H9 (cell line): ENCODE measurements at regions not wholly inside any gene's neighbourhood (a gene's known extent, or its start where the extent isn't known, plus 50 kb on each side); places are given as distances from the start of the nearest gene placed in this dataset.

Source experiments
- DNase-seq: peaks from one replicate; pipeline ENCODE4 v3.0.0-alpha.2; 2017
- H2AFZ ChIP-seq: one replicate; pipeline ENCODE4 v1.6.1; 2013; ENCODE audit warnings: mild to moderate bottlenecking, low read length, control low read depth, moderate library complexity
- H2AK5ac ChIP-seq: 2 replicates; pipeline ENCODE4 v1.6.1; 2013; ENCODE audit warnings: low read length, control low read depth, mixed read lengths; ENCODE audit not compliant: insufficient read length
- H2BK120ac ChIP-seq: one replicate; pipeline ENCODE4 v1.6.1; 2013; ENCODE audit warnings: low read depth, mild to moderate bottlenecking, low read length, control low read depth, inconsistent platforms; ENCODE audit not compliant: poor library complexity, severe bottlenecking
- H2BK12ac ChIP-seq: 2 replicates; pipeline ENCODE4 v1.6.1; 2013; ENCODE audit warnings: low read length, control low read depth, mixed read lengths, low read depth; ENCODE audit not compliant: insufficient read length
- H2BK15ac ChIP-seq: 2 replicates; pipeline ENCODE4 v1.6.1; 2013; ENCODE audit warnings: low read depth, low read length, control low read depth
- H2BK20ac ChIP-seq: one replicate; pipeline ENCODE4 v1.6.1; 2013; ENCODE audit warnings: low read depth, mild to moderate bottlenecking, low read length, control low read depth, inconsistent platforms; ENCODE audit not compliant: poor library complexity, severe bottlenecking
- H2BK5ac ChIP-seq: 2 replicates; pipeline ENCODE4 v1.6.1; 2013; ENCODE audit warnings: low read length, control low read depth, mixed read lengths; ENCODE audit not compliant: insufficient read length
- H3K14ac ChIP-seq: 2 replicates; pipeline ENCODE4 v1.6.1; 2013; ENCODE audit warnings: low read length, control low read depth; ENCODE audit not compliant: insufficient read depth
- H3K18ac ChIP-seq: 2 replicates; pipeline ENCODE4 v1.6.1; 2013; ENCODE audit warnings: low read depth, mild to moderate bottlenecking, mixed read lengths, low read length, control low read depth; ENCODE audit not compliant: insufficient read length
- H3K23ac ChIP-seq: 2 replicates; pipeline ENCODE4 v1.6.1; 2013; ENCODE audit warnings: low read length, control low read depth, mixed read lengths, low read depth; ENCODE audit not compliant: insufficient read length
- H3K23me2 ChIP-seq: 2 replicates; pipeline ENCODE4 v1.6.1; 2013; ENCODE audit warnings: low read depth, mild to moderate bottlenecking, mixed read lengths, low read length, control low read depth; ENCODE audit not compliant: insufficient read length, poor library complexity, severe bottlenecking
- H3K27ac ChIP-seq: 2 replicates; pipeline ENCODE4 v1.5.1; 2013; ENCODE audit warnings: low read length, control low read depth, mixed read lengths, low read depth; ENCODE audit not compliant: insufficient read length
- H3K27me3 ChIP-seq: 2 replicates; pipeline ENCODE4 v1.6.1; 2013; ENCODE audit warnings: low read length, control low read depth, inconsistent platforms; ENCODE audit not compliant: insufficient read depth
- H3K4ac ChIP-seq: 2 replicates; pipeline ENCODE4 v1.6.1; 2013; ENCODE audit warnings: low read depth, mild to moderate bottlenecking, control low read depth, inconsistent platforms, low read length, moderate library complexity
- H3K4me1 ChIP-seq: 2 replicates; pipeline ENCODE4 v1.6.1; 2013; ENCODE audit warnings: low read length, control low read depth, inconsistent platforms; ENCODE audit not compliant: insufficient read depth
- H3K4me2 ChIP-seq: 2 replicates; pipeline ENCODE4 v1.6.1; 2013; ENCODE audit warnings: low read length, control low read depth, mixed read lengths; ENCODE audit not compliant: insufficient read length, insufficient read depth
- H3K56ac ChIP-seq: 2 replicates; pipeline ENCODE4 v1.6.1; 2013; ENCODE audit warnings: low read depth, mild to moderate bottlenecking, mixed read lengths, low read length, control low read depth; ENCODE audit not compliant: insufficient read length
- H3K79me1 ChIP-seq: 2 replicates; pipeline ENCODE4 v1.6.1; 2013; ENCODE audit warnings: low read depth, mild to moderate bottlenecking, moderate library complexity, low read length, control low read depth, inconsistent platforms; ENCODE audit not compliant: insufficient read depth, poor library complexity, severe bottlenecking
- H3K79me2 ChIP-seq: 2 replicates; pipeline ENCODE4 v1.6.1; 2013; ENCODE audit warnings: low read length, control low read depth, inconsistent platforms; ENCODE audit not compliant: insufficient read depth
- H3K9ac ChIP-seq: 2 replicates; pipeline ENCODE4 v1.6.1; 2013; ENCODE audit warnings: low read length, control low read depth, mixed read lengths; ENCODE audit not compliant: insufficient read length; ENCODE audit errors: extremely low read depth
- H3K9me3 ChIP-seq: one replicate; pipeline ENCODE4 v1.6.1; 2013; ENCODE audit warnings: low read depth, low read length, inconsistent platforms; ENCODE audit not compliant: control insufficient read depth
- H3T11ph ChIP-seq: one replicate; pipeline ENCODE4 v1.6.1; 2013; ENCODE audit warnings: mild to moderate bottlenecking, low read length, control low read depth, inconsistent platforms
- H4K20me1 ChIP-seq: one replicate; pipeline ENCODE4 v1.6.1; 2013; ENCODE audit not compliant: control insufficient read depth, insufficient read length, insufficient read depth
- H4K5ac ChIP-seq: 2 replicates; pipeline ENCODE4 v1.6.1; 2013; ENCODE audit warnings: low read depth, mild to moderate bottlenecking, mixed read lengths, low read length, control low read depth; ENCODE audit not compliant: insufficient read length
- H4K8ac ChIP-seq: replicated peaks from 2 replicates; pipeline ENCODE4 v1.6.1; 2013; ENCODE audit warnings: low read length, control low read depth, mixed read lengths, low read depth; ENCODE audit not compliant: insufficient read length
- H4K91ac ChIP-seq: 2 replicates; pipeline ENCODE4 v1.6.1; 2013; ENCODE audit warnings: low read depth, mild to moderate bottlenecking, moderate library complexity, mixed read lengths, low read length, control low read depth; ENCODE audit not compliant: insufficient read length
- H3K27ac Mint-ChIP-seq, 3 experiments: 2 replicates in 2 of 3; 3 replicates in 1 of 3; pipeline ENCODE4 v1.8.0; 2020 to 2021; ENCODE audit warnings: mixed read lengths in 3 of 3, mild to moderate bottlenecking in 1 of 3, moderate library complexity in 1 of 3
- H3K27me3 Mint-ChIP-seq: 2 replicates; pipeline ENCODE4 v1.8.0; 2021; ENCODE audit warnings: low read depth, mild to moderate bottlenecking, moderate library complexity, mixed read lengths
- H3K36me3 Mint-ChIP-seq, 3 experiments: 2 replicates in 2 of 3; 3 replicates in 1 of 3; pipeline ENCODE4 v1.8.0; 2020 to 2021; ENCODE audit warnings: low read depth in 3 of 3, mixed read lengths in 3 of 3; ENCODE audit not compliant: insufficient read depth in 1 of 3
- H3K4me1 Mint-ChIP-seq, 2 experiments: 2 replicates each; pipeline ENCODE4 v1.8.0; 2020; ENCODE audit warnings: mixed read lengths in 2 of 2
- H3K4me3 Mint-ChIP-seq, 2 experiments: 2 replicates in 1 of 2; 3 replicates in 1 of 2; pipeline ENCODE4 v1.8.0; 2020 to 2021; ENCODE audit warnings: mild to moderate bottlenecking in 2 of 2, mixed read lengths in 2 of 2, moderate library complexity in 1 of 2
- H3K9me3 Mint-ChIP-seq, 2 experiments: 2 replicates in 1 of 2; 3 replicates in 1 of 2; pipeline ENCODE4 v1.8.0; 2020; ENCODE audit warnings: mild to moderate bottlenecking in 2 of 2, mixed read lengths in 2 of 2, moderate library complexity in 1 of 2
- CTCF ChIP-seq: fragments of 200-600 bp; sonication (generic); conservative IDR thresholded peaks from 3 replicates; pipeline ENCODE4 v1.8.0; 2021; ENCODE audit warnings: antibody characterized with exemption, mild to moderate bottlenecking
- WGBS: extraction: QIAGEN DNeasy Blood & Tissue Kit; methylation state at CpG from one replicate; pipeline ENCODE4 v1.1.7; 2013; ENCODE audit warnings: missing lambda C conversion rate, low lambda C conversion rate, mixed read lengths; ENCODE audit not compliant: insufficient read length; ENCODE audit errors: extremely low coverage; 5-methylcytosine and 5-hydroxymethylcytosine counted together

- H3K27me3 Mint-ChIP-seq: peaks cover 15% of the 10 kb centered on the region
- Histone ChIP-seq H3K4me2 (no peak overlapping the region), H3K14ac (no peak overlapping the region), H2AK5ac (no peak overlapping the region), H2BK15ac (no peak overlapping the region), H3K9me3 (no peaks in the 10 kb centered on the region), H2BK20ac (no peak overlapping the region), H2BK5ac (no peak overlapping the region), H4K20me1 (no peaks in the 10 kb centered on the region), H3K27ac (no peak overlapping the region), H2BK12ac (no peak overlapping the region), H3K18ac (no peak overlapping the region), H4K91ac (no peak overlapping the region), H3T11ph (no peak overlapping the region), H3K4me1 (no peaks in the 10 kb centered on the region), H3K23ac (no peak overlapping the region), H3K79me2 (no peaks in the 10 kb centered on the region), H3K4ac (no peak overlapping the region), H3K27me3 (no peaks in the 10 kb centered on the region), H2BK120ac (no peak overlapping the region), H4K5ac (no peak overlapping the region), H3K23me2 (no peaks in the 10 kb centered on the region), H3K79me1 (no peaks in the 10 kb centered on the region), H2AFZ (no peak overlapping the region), H3K56ac (no peak overlapping the region), H4K8ac (no peak overlapping the region), H3K9ac (no peak overlapping the region)
- no peaks in the 10 kb centered on the region for H3K36me3 Mint-ChIP-seq
- no CpG with 5 or more reads among the region's 3 CpGs for WGBS
- H3K4me3 Mint-ChIP-seq: no peak overlapping the region
- no peaks in the 10 kb centered on the region for H3K9me3 Mint-ChIP-seq
- H3K4me1 Mint-ChIP-seq: no peaks in the 10 kb centered on the region
- DNase-seq: no peak
- no peak overlapping the region for H3K27ac Mint-ChIP-seq
- no peak for TF ChIP-seq CTCF
Measured at GRCh38 chr2:100211521-100211920, 69.1 kb upstream of the AFF3 start.
